ENCODE measurements at regions not wholly inside any gene's neighbourhood (a gene's known extent, or its start where the extent isn't known, plus 50 kb on each side); places are given as distances from the start of the nearest gene placed in this dataset.

DNA sequence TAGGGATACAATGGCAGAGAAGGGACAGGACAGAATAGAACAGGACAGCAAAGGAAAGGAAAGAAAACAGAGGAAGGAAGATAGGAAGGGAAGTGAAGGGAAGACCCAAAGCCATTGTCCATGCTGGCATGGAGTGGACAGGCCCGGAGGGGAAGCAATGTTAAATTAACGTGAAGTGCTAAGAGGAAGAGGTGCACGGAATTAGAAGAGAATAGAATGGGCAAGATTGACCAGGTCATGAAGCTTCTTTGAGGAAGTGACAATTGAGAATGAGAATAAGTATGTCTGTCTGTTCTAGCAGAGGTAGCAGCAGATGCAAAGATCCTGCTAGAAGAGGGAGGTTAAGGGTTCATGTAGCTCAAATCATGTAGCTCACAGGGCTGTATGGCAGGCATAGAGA, 117.2 kb downstream of the MAF start:
- DNase-seq (no peak), ATAC-seq (ENCODE audit: low read depth) (no peak)
- H2BK5ac ChIP-seq (ENCODE audit: low read depth, low read length, poor library complexity, severe bottlenecking), result no peak overlapping the region
- no peak overlapping the region for H3K4me2 ChIP-seq (ENCODE audit: low read depth, low read length)
- H2BK120ac ChIP-seq (ENCODE audit: low read depth, low read length), result no peak overlapping the region
- in situ Hi-C loops (cut with MboI; ENCODE audit: low sequenced_read_pairs), result no loop called here
- ChIA-PET POLR2A (ENCODE audit: unreplicated experiment) (no interaction called here), CTCF (no interaction called here)
- H2BK15ac ChIP-seq (ENCODE audit: low read depth, low read length), result no peak overlapping the region
- intact Hi-C loops (cut with micrococcal nuclease), result no loop called here
- no peak overlapping the region for H3K18ac ChIP-seq (ENCODE audit: low read depth, low read length)
- TF ChIP-seq SMC3 (IDR thresholded peaks at IDR 0.05; ENCODE audit: low read depth, low read length) (no peak), CEBPB (IDR thresholded peaks at IDR 0.05; ENCODE audit: low read depth, low read length) (no peak), CHD1 (IDR thresholded peaks at IDR 0.05; ENCODE audit: low read depth, low read length) (no peak)
- TF ChIP-seq, protein P1, sequence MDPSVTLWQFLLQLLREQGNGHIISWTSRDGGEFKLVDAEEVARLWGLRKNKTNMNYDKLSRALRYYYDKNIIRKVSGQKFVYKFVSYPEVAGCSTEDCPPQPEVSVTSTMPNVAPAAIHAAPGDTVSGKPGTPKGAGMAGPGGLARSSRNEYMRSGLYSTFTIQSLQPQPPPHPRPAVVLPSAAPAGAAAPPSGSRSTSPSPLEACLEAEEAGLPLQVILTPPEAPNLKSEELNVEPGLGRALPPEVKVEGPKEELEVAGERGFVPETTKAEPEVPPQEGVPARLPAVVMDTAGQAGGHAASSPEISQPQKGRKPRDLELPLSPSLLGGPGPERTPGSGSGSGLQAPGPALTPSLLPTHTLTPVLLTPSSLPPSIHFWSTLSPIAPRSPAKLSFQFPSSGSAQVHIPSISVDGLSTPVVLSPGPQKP (IDR thresholded peaks at IDR 0.05; ENCODE audit: borderline replicate concordance, low read depth, low read length), result no peak
- H3K9me3 ChIP-seq (ENCODE audit: control insufficient read depth, insufficient read depth, low read length), result peaks cover 27% of the 10 kb centered on the region
- H3K4ac ChIP-seq (ENCODE audit: low read depth, low read length), result no peak overlapping the region
- no peak overlapping the region for H2BK20ac ChIP-seq (ENCODE audit: low read depth, low read length)
- H2AK5ac ChIP-seq (ENCODE audit: low read depth, low read length), result no peak overlapping the region
- no peaks in the 10 kb centered on the region for H3K4me1 ChIP-seq (ENCODE audit: control insufficient read depth, insufficient read depth, low read length)
- no peaks in the 10 kb centered on the region for H3K79me1 ChIP-seq (ENCODE audit: low read depth in 1 of 2, low read length in 2 of 2)
- H4K91ac ChIP-seq (ENCODE audit: insufficient read depth, low read depth, low read length), result no peak overlapping the region
- BruUV-seq (replicated peaks), result no TSS peak
- H3K36me3 ChIP-seq (ENCODE audit: control insufficient read depth, insufficient read depth, low read length), result no peaks in the 10 kb centered on the region
- no peaks in the 10 kb centered on the region for H3K27me3 ChIP-seq (ENCODE audit: control insufficient read depth, insufficient read depth, low read length)
- no peak overlapping the region for H3K56ac ChIP-seq (ENCODE audit: extremely low read depth, insufficient read depth, low read length)
- no peaks in the 10 kb centered on the region for H4K20me1 ChIP-seq (ENCODE audit: insufficient read depth, low read length)
- H3K23ac ChIP-seq (ENCODE audit: low read depth, low read length), result no peak overlapping the region
- no peak overlapping the region for H4K5ac ChIP-seq (ENCODE audit: low read depth, low read length)
- no peak overlapping the region for H3K27ac ChIP-seq (ENCODE audit: insufficient read depth, low read length)
- no peak overlapping the region for H3K14ac ChIP-seq (replicated peaks; ENCODE audit: low read depth, low read length)
- H2AK9ac ChIP-seq (replicated peaks; ENCODE audit: low read depth, low read length, poor library complexity), result no peak overlapping the region
- no peaks in the 10 kb centered on the region for H3K9me1 ChIP-seq (ENCODE audit: insufficient read depth, low read length)
- dilution Hi-C loops (cut with HindIII; ENCODE audit: low sequenced_read_pairs, unreplicated experiment), result no loop called here
- H2AFZ ChIP-seq (replicated peaks; ENCODE audit: low read length, poor library complexity), result no peak overlapping the region
- no peak overlapping the region for H3K4me3 ChIP-seq (ENCODE audit: insufficient read depth, low read depth, low read length)
- 56% methylated on average over 3 of the region's 3 CpGs; no CpG with 5 or more reads in 1 of the 2 experiments for WGBS, 2 experiments (ENCODE audit: extremely low coverage in 2 of 2, insufficient read length in 1 of 2)
- H4K8ac ChIP-seq (ENCODE audit: low read depth in 2 of 2, low read length in 2 of 2), result no peak overlapping the region
- no peak overlapping the region for H3K9ac ChIP-seq (ENCODE audit: low read depth, low read length)
